GM18505 (cell line): ENCODE measurements at regions not wholly inside any gene's neighbourhood (a gene's known extent, or its start where the extent isn't known, plus 50 kb on each side); places are given as distances from the start of the nearest gene placed in this dataset.
"Not testable (repeated sequence)": the region's sequence is repeated elsewhere in the genome, so short reads cannot be mapped to it uniquely, and the experiment has no call there.

ENCODE experiments used
- ATAC-seq: cut with Tn5 transposase; IDR thresholded peaks from one replicate; pipeline ENCODE4 v1.9.1; 2021; ENCODE audit not compliant: unreplicated experiment
- POLR2A ChIP-seq: IDR thresholded peaks from 4 replicates; pipeline ENCODE4 v1.6.1; 2011; ENCODE audit warnings: borderline replicate concordance; ENCODE audit not compliant: insufficient read depth, insufficient read length; ENCODE audit errors: extremely low read depth

- no peak for TF ChIP-seq POLR2A
- ATAC-seq = no peak
These were observed 617.9 kb upstream of the PHF14 start for GRCh38 chr7:10355816-10356215.

- TF ChIP-seq POLR2A = no peak
- no peak for ATAC-seq
These were observed 613.6 kb upstream of the PHF14 start for GRCh38 chr7:10360050-10360449.

GRCh38 chr7:10401793-10402192, 571.9 kb upstream of the PHF14 start:
- no peak for ATAC-seq
- no peak for TF ChIP-seq POLR2A

- no peak for TF ChIP-seq POLR2A
- peak; percentile 85 for ATAC-seq
These were observed 561.2 kb upstream of the PHF14 start for GRCh38 chr7:10412422-10413019.

- no peak for ATAC-seq
- no peak for TF ChIP-seq POLR2A
These were observed 554.7 kb upstream of the PHF14 start for GRCh38 chr7:10418985-10419384.

GRCh38 chr7:10429031-10429430, 544.6 kb upstream of the PHF14 start:
- ATAC-seq = no peak

DNA sequence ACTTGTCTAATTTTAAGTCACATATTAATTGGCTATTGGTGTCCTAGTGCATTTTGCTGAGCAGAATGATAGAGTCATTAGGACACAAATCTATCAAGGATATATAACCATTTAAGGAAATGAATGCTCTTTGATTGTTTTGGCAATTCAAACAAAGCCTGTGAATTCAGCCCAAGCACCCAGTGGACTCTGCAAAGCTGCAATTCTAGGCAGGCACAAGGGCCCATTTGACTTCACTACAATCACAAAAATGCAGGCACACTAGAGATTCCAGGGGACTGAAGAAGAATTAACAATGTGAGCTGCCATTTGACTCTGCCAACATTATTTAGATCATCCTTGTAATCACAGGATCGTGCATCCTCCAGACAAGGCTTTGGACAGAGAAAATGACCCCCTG, 544.2 kb upstream of the PHF14 start:
- TF ChIP-seq POLR2A = no peak
- no peak for ATAC-seq

More at GRCh38 chr7:10429031-10429430, 544.6 kb upstream of the PHF14 start:
- no peak for TF ChIP-seq POLR2A

DNA sequence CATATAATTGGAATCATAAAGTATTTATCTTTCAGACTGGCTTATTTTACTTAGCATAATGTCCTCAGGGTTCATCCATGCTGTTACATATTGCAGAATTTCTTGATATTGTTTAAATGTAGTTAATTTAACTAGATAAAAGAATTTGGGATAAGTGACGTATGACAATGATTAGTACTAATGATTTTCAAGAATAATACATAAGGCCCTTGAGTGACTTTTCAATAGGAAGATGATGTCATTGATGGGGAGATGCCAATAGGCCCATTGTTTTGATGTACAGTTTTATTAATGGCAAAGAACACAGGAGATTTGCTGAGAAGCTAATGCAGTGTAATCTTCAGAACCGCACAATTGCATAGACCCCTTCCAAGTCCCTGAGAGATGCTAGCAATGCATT, 537.4 kb upstream of the PHF14 start:
- no peak for ATAC-seq
- no peak for TF ChIP-seq POLR2A

DNA sequence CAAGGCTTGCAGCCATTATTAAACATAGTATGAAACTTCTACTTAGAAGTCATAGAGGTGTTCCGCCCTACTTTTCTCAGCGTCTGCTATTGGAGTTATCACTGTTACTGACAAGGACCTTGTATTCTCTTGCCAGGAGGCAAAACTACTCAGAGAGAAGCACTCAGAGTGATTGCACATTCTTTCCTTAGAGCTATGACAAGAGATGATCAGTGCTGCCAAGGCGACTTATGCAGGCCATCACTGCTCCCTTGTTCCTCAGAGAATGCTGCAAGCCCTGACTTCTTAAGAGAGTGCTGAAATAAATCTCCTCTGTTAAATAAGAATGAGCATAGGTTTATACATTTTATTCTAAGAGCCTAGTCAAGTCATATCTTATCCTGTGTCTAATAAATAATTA, 534.6 kb upstream of the PHF14 start:
- no peak for TF ChIP-seq POLR2A
- ATAC-seq = no peak

DNA sequence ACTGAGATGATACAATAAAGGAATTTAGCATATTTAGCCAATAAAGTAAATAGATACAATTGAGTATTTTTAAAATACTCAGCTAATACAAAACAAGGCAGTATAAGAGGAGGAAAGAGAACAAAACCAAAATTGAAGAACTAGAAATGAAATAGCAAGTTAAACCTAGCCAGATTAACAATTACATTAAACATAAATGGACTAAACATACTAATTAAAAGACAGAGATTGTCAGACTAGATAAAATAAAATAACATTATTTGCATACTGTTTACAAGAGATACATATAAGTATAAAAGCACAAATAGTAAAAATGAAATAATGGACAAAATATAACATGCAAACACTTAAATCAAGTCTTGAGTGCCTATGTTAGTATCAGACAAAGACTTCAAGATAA, 517.7 kb upstream of the PHF14 start:
- ATAC-seq = no peak
- no peak for TF ChIP-seq POLR2A

GRCh38 chr7:10460474-10460873, 513.2 kb upstream of the PHF14 start:
- ATAC-seq = no peak
- TF ChIP-seq POLR2A = no peak

DNA sequence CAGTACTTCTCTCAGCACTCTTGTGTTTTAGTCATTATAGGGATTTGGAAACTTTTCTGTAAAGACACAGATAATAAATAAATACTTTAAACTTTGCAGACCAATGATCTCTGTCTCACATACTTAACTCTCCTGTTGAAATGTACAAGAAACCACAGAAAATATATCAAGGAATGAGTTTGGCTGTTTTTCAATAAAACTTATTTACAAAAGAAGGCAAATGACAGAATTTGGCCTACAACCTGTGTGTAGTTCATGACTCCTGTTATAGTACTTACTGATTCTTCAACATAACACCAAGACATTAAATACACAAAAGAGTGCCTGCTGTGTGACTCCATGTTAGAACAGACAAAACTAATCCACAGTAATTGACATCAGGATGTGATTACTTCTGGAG, 510.0 kb upstream of the PHF14 start:
- TF ChIP-seq POLR2A = no peak

GRCh38 chr7:10465536-10465935, 508.1 kb upstream of the PHF14 start:
- ATAC-seq = not testable (repeated sequence)

More for the DNA sequence above, 510.0 kb upstream of the PHF14 start:
- ATAC-seq = no peak

DNA sequence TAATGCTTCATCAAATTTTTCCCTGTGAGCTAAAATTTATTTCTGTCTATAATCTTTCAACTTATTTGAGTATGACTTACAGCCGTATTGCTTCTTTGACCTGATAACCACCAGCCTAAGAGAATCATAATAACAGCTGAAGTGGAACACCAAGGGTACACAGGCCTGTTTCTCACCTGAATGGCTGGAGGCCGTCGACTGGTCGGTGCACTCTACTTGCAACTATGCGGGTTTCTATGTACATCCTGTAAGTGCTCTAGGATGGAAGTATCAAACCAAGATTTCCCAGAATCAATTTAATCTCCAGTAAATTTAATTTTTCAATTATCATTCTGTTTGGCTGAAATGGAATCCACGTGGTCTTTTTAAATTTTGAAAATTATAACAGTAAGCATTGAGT, 504.8 kb upstream of the PHF14 start:
- ATAC-seq = no peak
- no peak for TF ChIP-seq POLR2A

- no peak for TF ChIP-seq POLR2A
- ATAC-seq = no peak
These were observed 504.2 kb upstream of the PHF14 start for GRCh38 chr7:10469476-10469875.
